CD14-positive monocyte (primary cell): ENCODE measurements at regions not wholly inside any gene's neighbourhood (a gene's known extent, or its start where the extent isn't known, plus 50 kb on each side); places are given as distances from the start of the nearest gene placed in this dataset.

ENCODE experiments used
- DNase-seq, 3 donors: peaks; one replicate each; pipeline ENCODE4 v3.0.0-alpha.2; 2011 to 2022
- H2AFZ ChIP-seq: 2 replicates; pipeline ENCODE4 v1.6.0; 2012; ENCODE audit warnings: mild to moderate bottlenecking, low read depth, low read length, inconsistent platforms; ENCODE audit not compliant: insufficient read depth, poor library complexity, severe bottlenecking
- H3K27ac ChIP-seq, 2 donors: 1 replicate in 1 of 2; 2 replicates in 1 of 2; pipeline ENCODE4 v1.5.1; 2012 to 2013; ENCODE audit warnings: low read length in 2 of 2, control low read depth in 1 of 2, inconsistent platforms in 1 of 2, low read depth in 1 of 2, mild to moderate bottlenecking in 1 of 2
- H3K27me3 ChIP-seq, 2 donors: one replicate each; pipeline versions ENCODE4 v1.6.0 to v1.6.1; 2011 to 2013; ENCODE audit warnings: low read length in 2 of 2; ENCODE audit not compliant: control insufficient read depth in 2 of 2, insufficient read depth in 2 of 2
- H3K36me3 ChIP-seq, 2 donors: replicated peaks in 1 of 2; 1 replicate in 1 of 2; 2 replicates in 1 of 2; pipeline versions ENCODE4 v1.5.1 to v1.6.1; 2012 to 2013; ENCODE audit warnings: low read length in 2 of 2, control low read depth in 1 of 2, inconsistent platforms in 1 of 2, mild to moderate bottlenecking in 1 of 2; ENCODE audit not compliant: insufficient read depth in 2 of 2, control insufficient read depth in 1 of 2
- H3K4me1 ChIP-seq, 2 donors: 1 replicate in 1 of 2; 2 replicates in 1 of 2; pipeline versions ENCODE4 v1.5.1 to v1.6.1; 2012 to 2013; ENCODE audit warnings: low read length in 2 of 2, control low read depth in 1 of 2, inconsistent platforms in 1 of 2, mild to moderate bottlenecking in 1 of 2, moderate library complexity in 1 of 2; ENCODE audit not compliant: insufficient read depth in 2 of 2, control insufficient read depth in 1 of 2
- H3K4me2 ChIP-seq: replicated peaks from 2 replicates; pipeline ENCODE3; 2012; ENCODE audit warnings: low read length, moderate library complexity, mild to moderate bottlenecking; ENCODE audit not compliant: poor library complexity, severe bottlenecking; ENCODE audit errors: extremely low read depth
- H3K4me3 ChIP-seq, 3 experiments: fragments of 200-600 bp in 1 of 3; sonication (generic) in 1 of 3; replicated peaks in 1 of 3; 1 replicate in 2 of 3; 2 replicates in 1 of 3; pipeline ENCODE4 v1.5.1; 2011 to 2013; ENCODE audit warnings: low read length in 3 of 3, mild to moderate bottlenecking in 3 of 3, control low read depth in 2 of 3, low read depth in 2 of 3, inconsistent platforms in 1 of 3, moderate library complexity in 1 of 3
- H3K79me2 ChIP-seq: 2 replicates; pipeline ENCODE4 v1.6.0; 2012; ENCODE audit warnings: mild to moderate bottlenecking, control low read depth, inconsistent platforms, low read length, moderate library complexity; ENCODE audit not compliant: insufficient read depth
- H3K9ac ChIP-seq: 2 replicates; pipeline ENCODE4 v1.6.0; 2017; ENCODE audit warnings: low read length, mild to moderate bottlenecking; ENCODE audit not compliant: insufficient read depth, poor library complexity, severe bottlenecking
- H3K9me3 ChIP-seq, 2 donors: replicated peaks in 1 of 2; 1 replicate in 1 of 2; 2 replicates in 1 of 2; pipeline versions ENCODE4 v1.5.1 to v1.6.1; 2012 to 2013; ENCODE audit warnings: low read length in 2 of 2, control low read depth in 1 of 2; ENCODE audit not compliant: control insufficient read depth in 1 of 2, insufficient read depth in 1 of 2
- H4K20me1 ChIP-seq: 2 replicates; pipeline ENCODE4 v1.6.0; 2012; ENCODE audit warnings: mild to moderate bottlenecking, low read length, control low read depth, moderate library complexity; ENCODE audit not compliant: insufficient read depth
- H3K27ac Mint-ChIP-seq, 7 donors: one replicate each; pipeline ENCODE4 v1.8.0; 2020; ENCODE audit warnings: mild to moderate bottlenecking in 7 of 7, mixed read lengths in 7 of 7, moderate library complexity in 6 of 7, inconsistent platforms in 2 of 7
- H3K27me3 Mint-ChIP-seq, 3 donors: one replicate each; pipeline ENCODE4 v1.8.0; 2021 to 2022; ENCODE audit warnings: low read depth in 3 of 3, mild to moderate bottlenecking in 3 of 3, mixed read lengths in 3 of 3, moderate library complexity in 3 of 3, inconsistent platforms in 1 of 3
- H3K36me3 Mint-ChIP-seq, 2 donors: one replicate each; pipeline ENCODE4 v1.8.0; 2020; ENCODE audit warnings: mixed read lengths in 2 of 2, inconsistent platforms in 1 of 2, mild to moderate bottlenecking in 1 of 2
- H3K4me1 Mint-ChIP-seq: one replicate; pipeline ENCODE4 v1.8.0; 2020; ENCODE audit warnings: mild to moderate bottlenecking, mixed read lengths
- H3K4me3 Mint-ChIP-seq, 2 donors: one replicate each; pipeline ENCODE4 v1.8.0; 2020; ENCODE audit warnings: mild to moderate bottlenecking in 2 of 2, mixed read lengths in 2 of 2, moderate library complexity in 1 of 2
- H3K9me3 Mint-ChIP-seq, 7 donors: one replicate each; pipeline ENCODE4 v1.8.0; 2020 to 2022; ENCODE audit warnings: mixed read lengths in 7 of 7, mild to moderate bottlenecking in 6 of 7, moderate library complexity in 6 of 7, inconsistent platforms in 2 of 7
- CTCF ChIP-seq: fragments of 200-600 bp; IDR thresholded peaks from one replicate; pipeline ENCODE4 v1.8.0; 2022; ENCODE audit warnings: antibody characterized with exemption, mild to moderate bottlenecking
- WGBS: methylation state at CpG from one replicate; pipeline ENCODE4 v1.1.5; 2013; ENCODE audit warnings: missing lambda C conversion rate; ENCODE audit not compliant: insufficient coverage; 5-methylcytosine and 5-hydroxymethylcytosine counted together
- intact Hi-C, 2 donors: fragments of 100-400 bp; cut with micrococcal nuclease; formaldehyde crosslinking; loops; one replicate each; pipeline versions ENCODE4 v1.15.0 to v1.15.1; 2023

DNA sequence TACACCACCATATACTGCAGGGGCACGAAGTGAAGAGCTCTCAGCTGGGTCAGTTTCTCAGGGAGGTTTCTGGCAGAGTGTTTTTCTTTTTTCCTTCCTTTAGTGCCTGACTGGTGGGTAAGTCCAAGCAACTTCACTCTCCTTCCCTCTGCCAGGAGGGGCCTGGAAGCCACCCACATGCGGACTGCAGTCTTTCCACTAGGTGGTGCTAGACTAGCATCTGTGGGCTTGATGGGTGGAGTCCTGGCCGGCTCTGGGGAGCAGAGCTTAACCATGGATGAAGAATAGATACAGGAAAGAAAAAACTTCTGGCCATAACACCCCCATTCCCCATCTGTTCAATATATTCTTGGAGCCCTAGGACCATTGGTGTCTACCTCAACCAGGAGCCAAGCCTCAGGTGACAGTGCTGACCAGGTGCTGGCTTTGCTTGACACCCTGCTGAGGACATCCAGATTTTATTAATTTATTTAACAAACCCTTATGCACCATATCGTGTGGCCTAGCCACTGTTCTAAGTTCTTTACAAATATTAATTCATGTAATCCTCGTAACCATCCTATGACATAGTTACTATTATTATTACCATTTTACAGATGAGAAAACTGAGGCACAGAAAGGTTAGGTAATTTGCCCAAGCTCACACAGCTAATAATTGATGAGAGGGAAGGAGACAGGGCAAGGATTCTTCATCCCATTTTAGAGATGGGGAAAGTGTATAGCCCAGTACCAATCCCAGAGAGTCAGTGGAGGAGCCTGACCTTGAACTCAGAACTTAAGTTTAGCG lies 126.7 kb upstream of the CSF3R start:
- Histone ChIP-seq H3K27me3 (no peaks in the 10 kb centered on the region), H2AFZ (no peak overlapping the region), H3K4me3 (no peak overlapping the region), H3K79me2 (no peaks in the 10 kb centered on the region), H3K4me2 (no peak overlapping the region), H3K36me3 (no peaks in the 10 kb centered on the region), H3K4me1 (no peaks in the 10 kb centered on the region), H3K9me3 (no peaks in the 10 kb centered on the region), H4K20me1 (no peaks in the 10 kb centered on the region), H3K9ac (no peak overlapping the region), H3K27ac (no peak overlapping the region)
- TF ChIP-seq CTCF = peak; percentile 66
- no CpG with 5 or more reads among the region's 6 CpGs for WGBS
- Mint-ChIP-seq H3K36me3 (no peaks in the 10 kb centered on the region), H3K4me3 (no peak overlapping the region), H3K4me1 (no peaks in the 10 kb centered on the region), H3K27ac (no peak overlapping the region), H3K27me3 (peaks cover 0 to 2% (median 1%) of the 10 kb centered on the region in 3 donors), H3K9me3 (no peaks in the 10 kb centered on the region)
- peak in 2 of 3 donors; percentile 7 to 15 for DNase-seq
- intact Hi-C loops = no loop called here

DNA sequence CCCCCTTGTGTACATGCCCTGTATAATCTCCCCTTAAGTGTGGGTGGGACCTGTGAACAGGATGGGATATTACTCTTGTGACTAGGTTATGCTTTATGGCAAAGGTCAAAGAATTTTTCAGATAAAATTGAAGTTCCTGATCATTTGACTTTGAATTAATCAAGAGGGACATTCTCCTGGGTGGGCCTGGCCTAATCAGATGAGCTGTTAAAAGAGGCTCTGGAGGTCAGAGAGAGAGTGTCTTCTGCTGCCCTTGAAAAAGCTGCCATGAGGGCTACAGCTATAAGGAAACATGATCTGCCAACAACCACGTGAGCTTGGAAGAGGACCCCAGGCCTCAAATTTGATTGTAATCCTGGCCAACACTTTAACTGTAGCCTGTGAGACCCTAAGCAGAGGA lies 125.6 kb upstream of the CSF3R start:
- H3K27me3 Mint-ChIP-seq = peaks cover 0 to 2% (median 1%) of the 10 kb centered on the region in 3 donors
- Histone ChIP-seq H3K36me3 (no peaks in the 10 kb centered on the region), H3K9me3 (no peaks in the 10 kb centered on the region), H2AFZ (no peak overlapping the region), H4K20me1 (no peaks in the 10 kb centered on the region), H3K4me3 (no peak overlapping the region), H3K79me2 (no peaks in the 10 kb centered on the region), H3K4me2 (no peak overlapping the region), H3K4me1 (no peaks in the 10 kb centered on the region), H3K27me3 (no peaks in the 10 kb centered on the region), H3K9ac (no peak overlapping the region), H3K27ac (no peak overlapping the region)
- intact Hi-C loops = no loop called here
- no peaks in the 10 kb centered on the region for H3K36me3 Mint-ChIP-seq
- DNase-seq = no peak
- TF ChIP-seq CTCF = no peak
- WGBS = 90% methylated on average over 1 of the region's 1 CpG
- no peak overlapping the region for H3K4me3 Mint-ChIP-seq
- no peaks in the 10 kb centered on the region for H3K9me3 Mint-ChIP-seq
- H3K27ac Mint-ChIP-seq = no peak overlapping the region
- no peaks in the 10 kb centered on the region for H3K4me1 Mint-ChIP-seq
